NCI-H82 (cell line): ENCODE measurements at regions not wholly inside any gene's neighbourhood (a gene's known extent, or its start where the extent isn't known, plus 50 kb on each side); places are given as distances from the start of the nearest gene placed in this dataset.
"Not testable (repeated sequence)": the region's sequence is repeated elsewhere in the genome, so short reads cannot be mapped to it uniquely, and the experiment has no call there.

Source experiments
- DNase-seq: peaks from one replicate; lab custom pipeline; 2025; lab: John Stamatoyannopoulos, UW

- DNase-seq: no peak
These were observed 127.7 kb upstream of the GRIK3 start for GRCh38 chr1:37162059-37162458.

GRCh38 chr1:37166005-37166404, 131.7 kb upstream of the GRIK3 start:
- no peak for DNase-seq

GRCh38 chr1:37167479-37167878, 133.2 kb upstream of the GRIK3 start:
- DNase-seq: no peak

- no peak for DNase-seq
These were observed 134.9 kb upstream of the GRIK3 start for GRCh38 chr1:37169241-37169640.

GRCh38 chr1:37169743-37170275, 135.5 kb upstream of the GRIK3 start:
- DNase-seq: peak; percentile 68

GRCh38 chr1:37171691-37172090, 137.4 kb upstream of the GRIK3 start:
- no peak for DNase-seq

GRCh38 chr1:37174341-37174740, 140.0 kb upstream of the GRIK3 start:
- no peak for DNase-seq

GRCh38 chr1:37174876-37175275, 140.6 kb upstream of the GRIK3 start:
- peak; percentile 37 for DNase-seq

GRCh38 chr1:37175666-37176215, 141.4 kb upstream of the GRIK3 start:
- no peak for DNase-seq

- DNase-seq: no peak
These were observed 142.0 kb upstream of the GRIK3 start for GRCh38 chr1:37176269-37176668.

- peak; percentile 84 for DNase-seq
These were observed 143.0 kb upstream of the GRIK3 start for GRCh38 chr1:37177230-37177864.

- no peak for DNase-seq
These were observed 147.1 kb upstream of the GRIK3 start for GRCh38 chr1:37181425-37181824.

- no peak for DNase-seq
These were observed 150.5 kb upstream of the GRIK3 start for GRCh38 chr1:37184789-37185188.

GRCh38 chr1:37186246-37186756, 152.0 kb upstream of the GRIK3 start:
- peak; percentile 9 for DNase-seq

GRCh38 chr1:37189111-37189510, 154.8 kb upstream of the GRIK3 start:
- peak; percentile 14 for DNase-seq

- no peak for DNase-seq
These were observed 163.1 kb upstream of the GRIK3 start for GRCh38 chr1:37197411-37197810.

- not testable (repeated sequence) for DNase-seq
These were observed 180.0 kb upstream of the GRIK3 start for GRCh38 chr1:37214305-37214704.

GRCh38 chr1:37233606-37234005, 199.3 kb upstream of the GRIK3 start:
- DNase-seq: peak; percentile 45

- peak; percentile 89 for DNase-seq
These were observed 200.7 kb upstream of the GRIK3 start for GRCh38 chr1:37234941-37235418.

GRCh38 chr1:37237948-37238347, 203.6 kb upstream of the GRIK3 start:
- no peak for DNase-seq

- DNase-seq: no peak
These were observed 204.3 kb upstream of the GRIK3 start for GRCh38 chr1:37238364-37239224.

- DNase-seq: peak; percentile 73
These were observed 205.0 kb upstream of the GRIK3 start for GRCh38 chr1:37239225-37239740.
